HG02852 (cell line): ENCODE measurements at regions not wholly inside any gene's neighbourhood (a gene's known extent, or its start where the extent isn't known, plus 50 kb on each side); places are given as distances from the start of the nearest gene placed in this dataset.

Experiments
- ATAC-seq: cut with Tn5 transposase; IDR thresholded peaks from one replicate; pipeline ENCODE4 v1.9.1; 2021; ENCODE audit warnings: mild to moderate bottlenecking, moderate library complexity; ENCODE audit not compliant: unreplicated experiment

GRCh38 chr4:128606173-128606572 is 203.3 kb upstream of the JADE1 start:
- ATAC-seq: no peak

DNA sequence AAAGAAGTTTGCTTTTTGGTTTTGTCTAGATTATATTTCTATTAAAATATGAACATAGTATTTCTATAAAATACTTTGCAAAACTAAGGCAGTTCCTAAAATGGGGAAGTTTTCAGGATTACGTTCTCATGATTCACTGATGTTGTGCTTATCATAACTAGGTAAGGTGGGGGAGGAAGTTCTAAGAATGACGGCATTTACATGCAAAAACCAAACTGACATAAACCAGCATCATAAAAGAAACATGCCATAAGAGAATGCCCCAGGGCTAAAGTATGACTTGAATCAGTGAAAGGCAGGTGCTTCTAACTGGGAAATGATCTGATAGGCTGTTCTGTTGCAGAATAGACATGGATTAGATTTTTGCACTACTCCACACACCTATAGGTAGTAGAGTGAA is 204.7 kb upstream of the JADE1 start:
- no peak for ATAC-seq

- no peak for ATAC-seq
Observed at GRCh38 chr4:128604204-128604603, 205.3 kb upstream of the JADE1 start.

- ATAC-seq: no peak
Observed at GRCh38 chr4:128603081-128603480, 206.4 kb upstream of the JADE1 start.

DNA sequence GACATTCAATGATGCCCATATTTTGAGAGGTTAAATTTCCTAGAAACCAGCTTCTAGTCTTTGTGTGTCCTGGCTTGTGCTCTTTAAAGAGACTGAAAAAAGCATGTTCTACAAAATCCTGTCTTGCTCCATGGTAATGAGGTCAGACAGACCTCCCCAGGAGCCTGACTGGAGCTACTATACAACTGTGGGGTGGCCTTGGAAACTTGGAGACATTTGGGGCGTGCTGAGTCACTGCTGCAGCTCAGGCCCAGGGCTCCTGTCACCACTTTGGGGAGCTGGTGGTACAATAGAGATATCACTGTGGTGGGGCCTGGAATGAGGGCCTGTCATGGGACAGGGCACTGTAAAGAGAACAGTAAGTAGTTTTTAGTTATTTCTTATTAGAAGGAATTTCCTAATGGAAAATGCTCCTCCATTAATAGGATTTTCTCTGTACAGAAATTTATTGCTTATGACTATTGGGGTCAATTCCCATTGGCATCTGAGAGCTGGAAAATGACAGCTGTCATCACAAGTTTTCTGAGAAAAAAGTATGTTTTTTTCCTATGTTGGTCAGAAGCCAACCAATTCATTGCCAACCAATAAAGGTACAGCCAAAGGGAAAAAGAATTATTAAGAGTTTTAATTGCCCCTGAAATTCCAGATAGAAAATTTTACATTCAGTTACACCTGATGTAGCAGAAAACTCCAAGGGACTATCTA is 207.4 kb upstream of the JADE1 start:
- ATAC-seq: no peak

- ATAC-seq: no peak
Observed at GRCh38 chr4:128600996-128601871, 208.3 kb upstream of the JADE1 start.

DNA sequence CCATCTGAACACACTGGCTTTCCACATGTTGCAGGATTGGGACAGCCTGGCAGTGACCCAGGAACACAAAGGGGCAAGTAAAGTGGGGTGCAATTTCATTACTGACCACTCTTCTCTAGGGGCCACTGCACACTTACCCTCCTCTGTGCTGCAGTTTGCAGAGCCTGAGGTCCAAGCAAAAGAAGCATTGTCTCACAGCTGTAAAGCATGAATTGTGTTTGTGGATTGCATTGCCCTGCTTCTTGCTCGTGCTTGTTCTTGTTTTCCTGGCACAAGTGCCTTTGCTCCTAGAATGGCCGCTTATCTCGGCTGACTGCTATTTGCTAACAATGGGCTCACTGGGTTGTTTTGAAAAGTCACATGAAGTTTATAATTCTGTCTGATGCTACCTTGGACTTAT is 209.1 kb upstream of the JADE1 start:
- no peak for ATAC-seq

DNA sequence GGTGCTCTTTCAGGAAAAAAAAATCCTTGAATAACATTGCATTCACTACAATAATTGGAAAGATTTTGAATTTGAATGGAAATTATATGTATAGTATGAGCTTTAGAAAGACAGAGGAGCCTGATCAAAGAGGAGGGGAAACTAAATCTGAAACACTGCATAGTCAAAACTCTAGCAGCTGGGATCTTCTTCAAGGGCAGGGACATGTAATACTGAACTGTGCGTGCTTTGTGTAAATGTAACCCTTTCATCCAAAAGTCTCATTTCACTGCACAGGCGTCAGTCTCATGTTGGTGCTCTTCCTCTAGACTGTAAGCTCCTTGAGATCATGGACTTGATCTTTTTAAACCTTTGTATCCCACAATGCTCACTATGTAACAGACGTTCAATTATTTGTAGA is 212.0 kb upstream of the JADE1 start:
- ATAC-seq: no peak

- ATAC-seq: no peak
Observed at GRCh38 chr4:128596853-128597252, 212.6 kb upstream of the JADE1 start.

GRCh38 chr4:128596115-128596514 is 213.4 kb upstream of the JADE1 start:
- ATAC-seq: no peak

DNA sequence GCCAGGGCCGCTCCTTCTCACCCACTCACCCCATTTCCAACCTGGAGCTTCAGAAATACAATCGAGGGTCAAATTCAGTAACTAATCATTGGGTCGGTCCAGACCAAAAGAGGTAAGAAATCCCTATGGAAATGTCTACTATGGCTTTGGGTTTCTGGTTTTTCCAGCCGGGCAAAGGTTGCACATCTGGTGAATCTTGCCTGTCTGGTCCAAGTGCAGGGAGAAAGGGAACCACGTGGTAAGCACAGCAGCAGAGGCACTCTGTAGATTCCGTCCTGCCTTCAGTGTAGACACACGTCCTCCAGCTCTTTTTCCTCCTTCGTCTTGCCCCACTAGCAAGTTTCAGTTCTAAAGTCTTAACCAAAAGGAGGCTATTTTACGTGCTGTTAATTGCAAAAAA is 218.0 kb upstream of the JADE1 start:
- no peak for ATAC-seq

GRCh38 chr4:128590773-128591172 is 218.7 kb upstream of the JADE1 start:
- ATAC-seq: no peak

GRCh38 chr4:128590034-128590740 is 219.3 kb upstream of the JADE1 start:
- ATAC-seq: no peak

GRCh38 chr4:128589384-128589965 is 220.0 kb upstream of the JADE1 start:
- no peak for ATAC-seq

- no peak for ATAC-seq
Observed at GRCh38 chr4:128587382-128587781, 222.1 kb upstream of the JADE1 start.

- ATAC-seq: no peak
Observed at GRCh38 chr4:128583753-128584712, 225.5 kb upstream of the JADE1 start.

DNA sequence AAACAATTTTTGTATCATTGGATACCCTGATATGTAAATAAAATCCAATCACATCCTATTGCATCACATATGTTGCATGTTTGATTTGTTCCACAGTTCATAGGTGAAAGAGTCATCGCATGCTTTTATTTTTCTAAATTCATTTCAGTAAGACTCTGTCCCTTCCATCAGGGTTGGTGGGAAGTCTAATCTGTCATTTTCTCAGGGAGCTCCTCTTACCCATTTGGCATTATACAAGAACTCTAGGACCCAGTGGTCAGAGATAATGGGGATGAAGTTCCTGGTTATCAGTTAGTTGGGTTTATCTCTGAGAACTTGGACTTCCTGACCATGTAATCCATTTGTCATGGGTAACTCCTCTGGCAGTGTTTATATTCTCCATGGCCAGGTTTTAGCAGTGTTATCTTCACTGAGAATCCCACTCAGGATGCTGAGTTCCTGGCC is 227.1 kb upstream of the JADE1 start:
- ATAC-seq: no peak

DNA sequence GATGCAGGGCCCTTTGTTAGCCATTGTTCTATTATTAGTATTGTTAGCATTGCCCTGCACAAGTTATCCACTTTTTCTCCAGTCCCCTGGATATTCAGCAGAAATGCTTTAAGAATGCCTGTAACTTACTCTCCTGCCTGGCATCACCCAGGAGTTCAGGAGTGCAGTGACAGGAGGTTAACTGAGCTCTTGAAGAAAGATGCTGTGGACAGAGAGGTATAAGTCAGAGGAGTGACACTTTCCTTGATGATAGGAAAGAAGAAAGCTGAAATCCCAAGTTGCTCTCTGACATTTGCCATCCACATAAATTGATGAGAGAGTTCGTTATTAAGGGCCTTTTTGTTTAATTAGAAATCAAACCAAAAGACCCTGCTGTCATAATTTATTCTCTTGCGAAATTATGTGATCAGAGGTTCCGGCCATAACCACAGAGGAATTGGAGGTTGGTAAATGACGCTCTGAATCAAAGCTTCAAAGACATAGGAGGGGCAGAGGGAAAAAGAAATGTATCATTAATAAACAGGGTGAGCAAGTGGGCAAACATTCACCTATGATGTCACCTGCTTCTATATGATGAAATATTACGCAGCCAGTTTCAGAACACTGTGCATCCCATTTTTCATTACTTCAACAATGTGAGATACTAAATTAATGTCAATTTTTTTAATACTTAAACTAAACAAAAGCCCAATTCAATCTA is 230.2 kb upstream of the JADE1 start:
- no peak for ATAC-seq

- peak; percentile 96 for ATAC-seq
Observed at GRCh38 chr4:128574706-128575105, 234.8 kb upstream of the JADE1 start.
